ENCODE measurements at regions not wholly inside any gene's neighbourhood (a gene's known extent, or its start where the extent isn't known, plus 50 kb on each side); places are given as distances from the start of the nearest gene placed in this dataset.

DNA sequence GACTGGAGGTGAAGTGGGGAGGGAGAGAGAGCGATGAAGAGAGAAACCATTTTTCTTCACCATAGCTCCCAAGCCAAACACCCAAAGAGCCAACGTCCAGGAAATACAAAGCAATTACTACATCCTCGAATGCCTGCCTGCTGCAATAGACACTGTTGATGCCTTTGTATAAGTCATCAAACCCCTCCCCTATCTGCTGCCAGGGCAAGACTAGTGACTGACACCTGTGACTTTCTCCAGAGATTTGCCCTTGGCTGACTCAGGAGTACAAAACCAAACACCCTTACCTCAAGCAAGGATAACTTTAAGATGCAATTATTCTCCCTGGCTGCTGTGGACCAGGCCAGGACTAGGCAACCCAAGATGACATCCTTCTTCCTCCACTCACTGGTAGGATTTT is 81.8 kb upstream of the RASA1 start:
- TF ChIP-seq, protein P1, sequence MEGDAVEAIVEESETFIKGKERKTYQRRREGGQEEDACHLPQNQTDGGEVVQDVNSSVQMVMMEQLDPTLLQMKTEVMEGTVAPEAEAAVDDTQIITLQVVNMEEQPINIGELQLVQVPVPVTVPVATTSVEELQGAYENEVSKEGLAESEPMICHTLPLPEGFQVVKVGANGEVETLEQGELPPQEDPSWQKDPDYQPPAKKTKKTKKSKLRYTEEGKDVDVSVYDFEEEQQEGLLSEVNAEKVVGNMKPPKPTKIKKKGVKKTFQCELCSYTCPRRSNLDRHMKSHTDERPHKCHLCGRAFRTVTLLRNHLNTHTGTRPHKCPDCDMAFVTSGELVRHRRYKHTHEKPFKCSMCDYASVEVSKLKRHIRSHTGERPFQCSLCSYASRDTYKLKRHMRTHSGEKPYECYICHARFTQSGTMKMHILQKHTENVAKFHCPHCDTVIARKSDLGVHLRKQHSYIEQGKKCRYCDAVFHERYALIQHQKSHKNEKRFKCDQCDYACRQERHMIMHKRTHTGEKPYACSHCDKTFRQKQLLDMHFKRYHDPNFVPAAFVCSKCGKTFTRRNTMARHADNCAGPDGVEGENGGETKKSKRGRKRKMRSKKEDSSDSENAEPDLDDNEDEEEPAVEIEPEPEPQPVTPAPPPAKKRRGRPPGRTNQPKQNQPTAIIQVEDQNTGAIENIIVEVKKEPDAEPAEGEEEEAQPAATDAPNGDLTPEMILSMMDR (IDR thresholded peaks at IDR 0.05; ENCODE audit: extremely low read depth in 1 of 2, insufficient read depth in 1 of 2, low read depth in 1 of 2, low read length in 2 of 2) = no peak
- TF ChIP-seq POLR2AphosphoS5 (IDR thresholded peaks at IDR 0.05; ENCODE audit: insufficient read depth, low read depth, low read length) (no peak), EZH2 (IDR thresholded peaks at IDR 0.05; ENCODE audit: borderline replicate concordance, low read depth, low read length, severe bottlenecking) (no peak), POLR2A (IDR thresholded peaks at IDR 0.05; ENCODE audit: low read depth, low read length) (no peak), FOS (IDR thresholded peaks at IDR 0.05; ENCODE audit: borderline replicate concordance, insufficient read depth, low read length) (no peak)
- TF ChIP-seq, protein P2, sequence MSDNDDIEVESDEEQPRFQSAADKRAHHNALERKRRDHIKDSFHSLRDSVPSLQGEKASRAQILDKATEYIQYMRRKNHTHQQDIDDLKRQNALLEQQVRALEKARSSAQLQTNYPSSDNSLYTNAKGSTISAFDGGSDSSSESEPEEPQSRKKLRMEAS (IDR thresholded peaks at IDR 0.05; ENCODE audit: insufficient read depth, insufficient read length) = no peak
